ENCODE measurements at regions not wholly inside any gene's neighbourhood (a gene's known extent, or its start where the extent isn't known, plus 50 kb on each side); places are given as distances from the start of the nearest gene placed in this dataset.

- DNase-seq (ENCODE audit: low read depth): no peak
- TF ChIP-seq, protein P1, sequence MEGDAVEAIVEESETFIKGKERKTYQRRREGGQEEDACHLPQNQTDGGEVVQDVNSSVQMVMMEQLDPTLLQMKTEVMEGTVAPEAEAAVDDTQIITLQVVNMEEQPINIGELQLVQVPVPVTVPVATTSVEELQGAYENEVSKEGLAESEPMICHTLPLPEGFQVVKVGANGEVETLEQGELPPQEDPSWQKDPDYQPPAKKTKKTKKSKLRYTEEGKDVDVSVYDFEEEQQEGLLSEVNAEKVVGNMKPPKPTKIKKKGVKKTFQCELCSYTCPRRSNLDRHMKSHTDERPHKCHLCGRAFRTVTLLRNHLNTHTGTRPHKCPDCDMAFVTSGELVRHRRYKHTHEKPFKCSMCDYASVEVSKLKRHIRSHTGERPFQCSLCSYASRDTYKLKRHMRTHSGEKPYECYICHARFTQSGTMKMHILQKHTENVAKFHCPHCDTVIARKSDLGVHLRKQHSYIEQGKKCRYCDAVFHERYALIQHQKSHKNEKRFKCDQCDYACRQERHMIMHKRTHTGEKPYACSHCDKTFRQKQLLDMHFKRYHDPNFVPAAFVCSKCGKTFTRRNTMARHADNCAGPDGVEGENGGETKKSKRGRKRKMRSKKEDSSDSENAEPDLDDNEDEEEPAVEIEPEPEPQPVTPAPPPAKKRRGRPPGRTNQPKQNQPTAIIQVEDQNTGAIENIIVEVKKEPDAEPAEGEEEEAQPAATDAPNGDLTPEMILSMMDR (IDR thresholded peaks at IDR 0.05; ENCODE audit: low read length, missing control alignments): no peak
- H3K4me3 ChIP-seq (replicated peaks; ENCODE audit: low read depth, low read length): no peak overlapping the region
Observed at GRCh38 chr6:95110767-95111166, 466.6 kb upstream of the MANEA start.

- TF ChIP-seq, protein P1 (IDR thresholded peaks at IDR 0.05; ENCODE audit: low read length, missing control alignments): no peak
- no peak for DNase-seq (ENCODE audit: low read depth)
- no peak overlapping the region for H3K4me3 ChIP-seq (replicated peaks; ENCODE audit: low read depth, low read length)
Observed at GRCh38 chr6:95117236-95117635, 460.1 kb upstream of the MANEA start.

DNA sequence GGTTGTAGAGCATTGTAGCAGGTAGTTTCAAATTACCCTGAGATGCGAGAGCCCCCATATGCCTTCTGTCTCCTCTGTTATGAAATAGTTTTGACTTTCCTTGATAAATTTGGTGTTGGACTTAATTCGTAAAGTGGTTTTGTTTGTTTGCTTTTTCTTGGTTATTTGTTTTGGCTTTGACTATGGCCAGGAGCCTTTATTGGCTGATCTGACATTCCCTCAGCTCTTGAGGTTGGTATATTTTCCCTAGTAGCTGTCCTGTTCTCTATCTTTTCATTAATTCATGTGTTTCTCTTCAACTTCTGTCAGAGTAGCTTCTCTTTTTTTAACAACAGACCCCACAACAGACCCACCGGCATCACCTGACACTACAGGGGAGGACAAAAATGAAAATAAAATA, 457.4 kb upstream of the MANEA start:
- TF ChIP-seq, protein P1 (IDR thresholded peaks at IDR 0.05; ENCODE audit: low read length, missing control alignments): no peak
- no peak overlapping the region for H3K4me3 ChIP-seq (replicated peaks; ENCODE audit: low read depth, low read length)
- DNase-seq (ENCODE audit: low read depth): no peak

DNA sequence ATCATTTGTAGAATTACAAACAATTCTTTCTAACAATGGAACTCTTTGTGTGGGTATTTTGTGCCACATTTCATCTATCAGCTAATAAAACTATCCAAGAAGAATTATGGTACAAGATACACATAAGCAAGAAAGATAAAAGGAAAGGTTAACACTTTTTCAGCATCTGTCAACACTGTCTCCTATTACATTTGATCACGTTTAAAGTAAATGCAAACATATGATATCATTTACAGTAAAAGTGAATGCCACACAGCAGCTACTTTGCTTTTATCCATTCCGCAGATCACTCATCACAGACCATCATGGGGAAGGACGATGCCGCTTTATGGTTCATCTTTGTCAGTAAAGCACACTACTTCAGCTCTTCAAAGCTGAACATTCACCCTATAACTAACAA, 456.4 kb upstream of the MANEA start:
- TF ChIP-seq, protein P1 (IDR thresholded peaks at IDR 0.05; ENCODE audit: low read length, missing control alignments): no peak
- DNase-seq (ENCODE audit: low read depth): no peak
- H3K4me3 ChIP-seq (replicated peaks; ENCODE audit: low read depth, low read length): no peak overlapping the region

- DNase-seq (ENCODE audit: low read depth): no peak
- TF ChIP-seq, protein P1 (IDR thresholded peaks at IDR 0.05; ENCODE audit: low read length, missing control alignments): no peak
- H3K4me3 ChIP-seq (replicated peaks; ENCODE audit: low read depth, low read length): no peak overlapping the region
Observed at GRCh38 chr6:95127261-95127660, 450.1 kb upstream of the MANEA start.

- TF ChIP-seq, protein P1 (IDR thresholded peaks at IDR 0.05; ENCODE audit: low read length, missing control alignments): no peak
- DNase-seq (ENCODE audit: low read depth): no peak
- H3K4me3 ChIP-seq (replicated peaks; ENCODE audit: low read depth, low read length): no peak overlapping the region
Observed at GRCh38 chr6:95128439-95128838, 448.9 kb upstream of the MANEA start.

GRCh38 chr6:95128947-95129346, 448.4 kb upstream of the MANEA start:
- H3K4me3 ChIP-seq (replicated peaks; ENCODE audit: low read depth, low read length): no peak overlapping the region
- DNase-seq (ENCODE audit: low read depth): no peak
- TF ChIP-seq, protein P1 (IDR thresholded peaks at IDR 0.05; ENCODE audit: low read length, missing control alignments): no peak

Data from fibroblast of pulmonary artery (primary cell).